IPS-20b (cell line): ENCODE measurements at regions not wholly inside any gene's neighbourhood (a gene's known extent, or its start where the extent isn't known, plus 50 kb on each side); places are given as distances from the start of the nearest gene placed in this dataset.

Source experiments
- H3K27ac ChIP-seq: one replicate; pipeline ENCODE4 v1.5.1; 2013; ENCODE audit warnings: low read length
- H3K27me3 ChIP-seq: 2 replicates; pipeline ENCODE4 v1.6.1; 2013; ENCODE audit warnings: mild to moderate bottlenecking, low read length, inconsistent platforms; ENCODE audit not compliant: insufficient read depth
- H3K36me3 ChIP-seq: 2 replicates; pipeline ENCODE4 v1.6.1; 2013; ENCODE audit warnings: low read depth, mild to moderate bottlenecking, inconsistent platforms, low read length, moderate library complexity; ENCODE audit not compliant: insufficient read depth
- H3K4me1 ChIP-seq: 2 replicates; pipeline ENCODE4 v1.6.1; 2013; ENCODE audit warnings: mild to moderate bottlenecking, control low read depth, inconsistent platforms, low read length, moderate library complexity; ENCODE audit not compliant: insufficient read depth
- H3K4me3 ChIP-seq: 2 replicates; pipeline ENCODE4 v1.5.1; 2013; ENCODE audit warnings: mild to moderate bottlenecking, low read length, inconsistent platforms
- H3K9ac ChIP-seq: 2 replicates; pipeline ENCODE4 v1.6.1; 2013; ENCODE audit warnings: low read depth, mild to moderate bottlenecking, inconsistent platforms, low read length, moderate library complexity
- H3K9me3 ChIP-seq: 2 replicates; pipeline ENCODE4 v1.6.1; 2013; ENCODE audit warnings: mild to moderate bottlenecking, low read depth, low read length, inconsistent platforms; ENCODE audit not compliant: insufficient read depth

DNA sequence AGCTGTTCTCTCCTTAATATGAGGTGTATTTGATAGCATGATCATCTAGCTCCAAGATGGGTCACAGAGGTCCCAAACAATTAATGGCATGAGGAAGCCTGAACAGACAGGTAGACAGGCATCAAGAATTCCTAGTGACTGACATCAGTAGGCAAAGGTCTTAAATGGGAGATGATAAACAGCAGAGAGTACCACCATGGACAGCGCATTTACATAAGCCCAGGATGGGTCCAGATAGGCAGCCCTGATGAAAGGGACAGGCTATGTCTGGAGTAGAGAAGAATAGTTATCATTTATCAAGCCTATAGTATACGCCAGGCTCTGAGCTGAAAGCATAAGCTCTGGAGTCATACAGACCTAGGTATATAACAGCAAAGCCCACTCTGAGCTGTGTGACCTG is 434.7 kb upstream of the SETBP1 start:
- Histone ChIP-seq H3K9ac (no peak overlapping the region), H3K36me3 (no peaks in the 10 kb centered on the region), H3K27ac (no peak overlapping the region), H3K9me3 (no peaks in the 10 kb centered on the region), H3K4me1 (no peaks in the 10 kb centered on the region), H3K4me3 (no peak overlapping the region), H3K27me3 (no peaks in the 10 kb centered on the region)

DNA sequence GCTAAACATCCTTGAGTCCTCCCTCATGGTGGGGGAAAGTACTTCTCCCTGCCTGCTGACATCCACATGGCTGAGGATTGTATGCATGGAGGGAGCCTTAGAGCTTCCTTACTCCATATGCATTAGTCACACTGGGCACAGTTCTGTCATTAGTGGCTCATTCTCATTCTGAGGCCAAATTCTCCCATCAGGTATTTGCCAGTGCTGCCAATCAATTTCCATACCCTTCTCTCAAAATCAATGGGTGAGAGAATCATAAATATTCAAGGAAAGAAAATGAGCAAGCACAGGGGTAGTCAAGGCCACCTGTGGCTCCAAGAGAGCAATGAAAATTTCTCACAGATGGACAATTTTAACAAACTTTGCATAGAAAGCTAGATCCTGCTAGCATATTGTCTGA is 422.6 kb upstream of the SETBP1 start:
- Histone ChIP-seq H3K27me3 (no peaks in the 10 kb centered on the region), H3K27ac (no peak overlapping the region), H3K9me3 (peaks cover 13% of the 10 kb centered on the region; the same call in 1 of the 2 replicates), H3K36me3 (no peaks in the 10 kb centered on the region), H3K4me3 (no peak overlapping the region), H3K9ac (no peak overlapping the region), H3K4me1 (no peaks in the 10 kb centered on the region)

DNA sequence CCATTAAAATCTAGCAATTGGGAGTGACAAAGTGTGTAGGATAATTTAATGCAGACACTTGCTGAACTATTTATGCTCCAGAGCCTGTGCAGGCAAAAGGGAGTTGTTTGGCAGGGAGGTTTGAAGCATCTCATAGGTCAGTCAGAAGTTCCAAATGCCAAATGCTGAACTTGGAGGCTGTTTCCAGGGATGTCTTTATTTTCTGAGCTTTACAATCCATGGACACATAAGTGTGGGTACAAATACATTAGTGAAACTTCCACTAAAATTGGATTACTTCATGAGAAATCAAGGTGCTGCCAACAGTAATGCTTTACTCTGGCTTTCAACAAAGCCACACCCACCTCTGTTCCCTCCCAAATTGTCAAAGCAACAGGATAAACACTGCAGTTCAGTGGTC is 422.1 kb upstream of the SETBP1 start:
- no peaks in the 10 kb centered on the region for H3K36me3 ChIP-seq
- H3K9me3 ChIP-seq = peaks cover 17% of the 10 kb centered on the region
- no peak overlapping the region for H3K4me3 ChIP-seq
- H3K4me1 ChIP-seq = no peaks in the 10 kb centered on the region
- H3K27ac ChIP-seq = no peak overlapping the region
- H3K9ac ChIP-seq = no peak overlapping the region
- no peaks in the 10 kb centered on the region for H3K27me3 ChIP-seq

DNA sequence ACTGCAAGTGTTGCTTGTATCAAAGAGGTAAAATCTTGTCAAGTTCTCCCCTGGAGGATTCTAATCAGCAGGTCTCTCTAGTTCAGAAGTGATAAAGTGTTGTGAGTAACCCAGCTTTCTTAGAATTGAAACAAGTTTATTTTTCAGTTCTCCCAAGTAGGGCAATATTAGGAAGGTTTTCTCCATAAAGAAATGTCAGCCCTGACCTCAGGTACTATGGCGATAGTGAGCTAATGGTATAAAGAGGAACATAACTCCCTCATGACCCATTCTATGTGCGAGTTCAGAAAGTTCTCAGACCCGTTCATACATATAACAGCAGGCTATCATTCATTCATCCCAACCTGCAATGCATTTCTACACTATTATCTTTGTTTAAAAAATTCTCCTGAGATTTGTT is 421.1 kb upstream of the SETBP1 start:
- Histone ChIP-seq H3K4me1 (no peaks in the 10 kb centered on the region), H3K4me3 (no peak overlapping the region), H3K9ac (no peak overlapping the region), H3K36me3 (no peaks in the 10 kb centered on the region), H3K27ac (no peak overlapping the region), H3K27me3 (no peaks in the 10 kb centered on the region), H3K9me3 (peaks cover 17% of the 10 kb centered on the region)

DNA sequence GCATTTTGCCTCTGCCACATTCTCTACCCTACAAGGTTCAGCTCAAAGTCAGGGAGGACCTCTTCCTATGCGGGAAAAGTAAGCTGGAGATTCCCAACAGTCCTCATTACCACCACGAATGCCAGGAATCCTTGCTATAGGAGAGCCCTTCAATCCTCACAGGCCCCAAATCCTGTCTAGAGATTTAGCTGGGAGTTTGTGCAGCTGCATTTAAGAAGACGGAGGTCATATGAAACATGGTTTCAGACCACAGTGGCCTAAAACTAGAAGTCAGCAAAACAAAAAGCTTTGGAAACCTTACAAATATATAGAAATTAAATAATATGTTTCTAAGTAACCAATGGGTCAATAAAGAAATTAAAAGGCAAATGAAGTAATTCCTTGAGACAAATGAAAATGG is 415.3 kb upstream of the SETBP1 start:
- H3K27me3 ChIP-seq = no peaks in the 10 kb centered on the region
- no peak overlapping the region for H3K4me3 ChIP-seq
- H3K36me3 ChIP-seq = no peaks in the 10 kb centered on the region
- peaks cover 17% of the 10 kb centered on the region for H3K9me3 ChIP-seq
- H3K27ac ChIP-seq = no peak overlapping the region
- no peak overlapping the region for H3K9ac ChIP-seq
- no peaks in the 10 kb centered on the region for H3K4me1 ChIP-seq

DNA sequence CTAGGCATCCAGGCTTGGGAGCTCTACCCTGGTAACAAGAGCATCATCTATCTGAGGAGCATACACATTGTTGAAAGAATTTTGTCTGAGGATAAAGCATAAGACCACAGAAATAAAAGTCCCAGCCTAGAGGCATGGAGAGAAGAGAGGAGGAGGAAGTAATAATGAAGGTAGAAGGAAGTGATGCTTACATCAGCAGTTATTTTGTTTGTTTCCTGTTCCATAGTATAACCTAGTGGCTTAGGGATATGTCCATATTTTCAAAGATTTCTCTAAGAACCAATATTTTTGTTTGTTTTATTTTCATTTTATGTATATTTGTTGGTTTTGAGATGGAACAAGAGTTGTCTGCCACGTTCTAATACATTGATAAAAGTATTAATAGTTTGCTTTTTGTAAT is 407.4 kb upstream of the SETBP1 start:
- no peaks in the 10 kb centered on the region for H3K27me3 ChIP-seq
- H3K27ac ChIP-seq = no peak overlapping the region
- no peaks in the 10 kb centered on the region for H3K4me1 ChIP-seq
- no peaks in the 10 kb centered on the region for H3K9me3 ChIP-seq
- no peaks in the 10 kb centered on the region for H3K36me3 ChIP-seq
- H3K4me3 ChIP-seq = no peak overlapping the region
- no peak overlapping the region for H3K9ac ChIP-seq

DNA sequence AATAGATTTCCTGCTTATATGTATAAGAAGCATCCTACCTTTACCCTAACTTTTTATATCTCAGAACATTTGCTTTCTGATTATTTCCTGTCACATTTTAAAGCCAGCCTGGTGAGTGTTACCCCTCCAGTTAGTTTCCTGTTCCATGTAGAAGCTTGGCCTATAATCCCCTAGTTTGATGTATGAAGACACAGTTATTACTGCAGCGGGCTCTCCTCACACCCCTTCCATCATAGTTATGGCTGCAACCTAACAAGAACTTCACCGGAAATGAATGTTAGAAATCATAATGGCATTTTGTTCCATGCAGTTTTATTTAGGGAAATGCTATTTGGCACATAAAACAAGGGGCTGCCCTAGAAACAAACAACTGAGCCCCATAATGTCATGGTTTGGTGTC is 400.2 kb upstream of the SETBP1 start:
- no peaks in the 10 kb centered on the region for H3K36me3 ChIP-seq
- H3K27ac ChIP-seq = no peak overlapping the region
- no peaks in the 10 kb centered on the region for H3K9me3 ChIP-seq
- no peak overlapping the region for H3K4me3 ChIP-seq
- H3K4me1 ChIP-seq = no peaks in the 10 kb centered on the region
- no peaks in the 10 kb centered on the region for H3K27me3 ChIP-seq
- no peak overlapping the region for H3K9ac ChIP-seq

DNA sequence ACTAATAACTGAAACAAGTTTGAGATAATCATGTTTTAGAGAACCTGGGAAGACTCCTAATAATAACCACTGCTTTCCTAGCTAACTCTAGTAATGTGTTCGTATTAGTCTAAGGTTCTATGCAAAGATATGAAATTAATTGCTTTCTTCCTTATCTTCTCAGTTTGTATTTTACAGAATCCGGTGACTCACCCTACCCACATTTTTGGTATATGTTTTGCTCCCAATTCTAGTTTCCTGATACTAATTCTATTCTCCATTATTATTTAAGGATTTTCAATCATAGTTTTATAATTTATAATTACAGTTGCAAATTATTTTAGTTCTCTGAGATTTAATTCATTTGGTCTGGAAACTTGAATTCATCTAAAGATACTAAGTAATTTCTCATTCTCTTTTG is 394.6 kb upstream of the SETBP1 start:
- H3K27me3 ChIP-seq = no peaks in the 10 kb centered on the region
- no peak overlapping the region for H3K27ac ChIP-seq
- no peaks in the 10 kb centered on the region for H3K36me3 ChIP-seq
- no peaks in the 10 kb centered on the region for H3K9me3 ChIP-seq
- no peak overlapping the region for H3K9ac ChIP-seq
- no peak overlapping the region for H3K4me3 ChIP-seq
- no peaks in the 10 kb centered on the region for H3K4me1 ChIP-seq

DNA sequence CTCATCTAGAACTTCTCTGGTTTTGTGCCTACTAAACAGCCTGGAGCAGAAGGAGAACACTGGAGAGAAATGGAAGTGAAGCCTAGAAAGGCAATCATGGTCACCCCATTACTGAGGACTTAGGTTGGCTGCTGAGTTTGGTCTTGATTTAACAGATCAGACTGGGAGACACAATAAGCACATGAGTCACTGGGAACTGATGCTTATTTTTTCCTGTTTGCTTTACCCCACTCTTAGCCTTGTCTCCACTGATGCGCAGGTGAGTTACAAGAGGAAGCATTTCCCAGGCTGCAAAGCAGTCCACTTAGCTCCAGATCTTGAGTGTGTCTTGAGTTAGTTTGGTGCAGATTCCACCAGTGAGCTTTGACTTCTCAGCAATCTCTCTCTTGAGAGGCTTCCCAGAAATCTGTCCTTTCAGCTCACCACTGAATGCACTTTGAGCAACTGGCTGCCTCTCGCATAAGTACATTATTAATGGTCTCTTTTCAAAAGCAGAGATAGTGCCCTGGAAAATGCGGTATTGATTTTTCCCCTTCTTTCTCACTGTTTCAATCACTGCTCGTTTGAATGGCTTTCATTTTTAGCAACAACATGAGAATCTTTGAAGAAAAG is 390.2 kb upstream of the SETBP1 start:
- no peaks in the 10 kb centered on the region for H3K36me3 ChIP-seq
- H3K4me1 ChIP-seq = no peaks in the 10 kb centered on the region
- no peaks in the 10 kb centered on the region for H3K9me3 ChIP-seq
- no peak overlapping the region for H3K4me3 ChIP-seq
- no peak overlapping the region for H3K27ac ChIP-seq
- H3K9ac ChIP-seq = no peak overlapping the region
- no peaks in the 10 kb centered on the region for H3K27me3 ChIP-seq

DNA sequence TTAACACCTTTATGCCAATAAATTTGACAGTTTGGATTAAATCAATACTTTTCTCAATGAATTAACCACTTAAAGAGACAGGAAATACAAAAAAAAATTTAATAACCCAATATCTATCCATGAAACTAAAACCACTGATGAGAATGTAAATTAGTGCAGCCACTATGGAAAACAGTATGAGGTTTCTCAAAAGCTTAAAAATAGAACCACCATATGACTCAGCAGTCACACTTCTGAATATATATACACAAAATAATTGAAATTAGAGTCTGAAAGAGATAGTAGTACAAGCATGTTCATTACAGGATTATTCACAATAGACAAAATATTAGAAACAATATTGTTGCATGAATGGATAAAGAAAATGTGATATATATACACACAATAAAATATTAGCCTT is 382.1 kb upstream of the SETBP1 start:
- Histone ChIP-seq H3K4me1 (no peaks in the 10 kb centered on the region), H3K4me3 (no peak overlapping the region), H3K9ac (no peak overlapping the region), H3K27ac (no peak overlapping the region), H3K27me3 (no peaks in the 10 kb centered on the region), H3K9me3 (peaks cover 8% of the 10 kb centered on the region; the same call in 1 of the 2 replicates), H3K36me3 (no peaks in the 10 kb centered on the region)

DNA sequence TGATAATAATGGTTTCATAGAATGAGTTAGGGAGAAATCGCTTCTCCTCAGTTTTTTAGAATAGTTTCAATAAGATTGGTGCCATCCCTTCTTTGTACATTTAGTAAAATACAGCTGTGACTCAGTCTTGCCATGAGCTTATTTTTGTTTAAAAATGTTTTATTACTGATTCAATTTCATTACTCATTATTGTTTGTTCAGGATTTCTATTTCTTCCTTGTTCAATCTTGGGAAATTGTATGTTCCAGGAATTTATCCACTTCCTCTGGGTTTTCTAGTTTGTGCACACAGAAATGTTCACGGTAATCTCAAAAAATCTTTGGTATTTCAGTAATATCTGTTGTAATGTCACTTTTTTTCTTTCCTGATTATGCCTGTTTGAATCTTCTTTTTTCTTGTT is 371.5 kb upstream of the SETBP1 start:
- Histone ChIP-seq H3K27ac (no peak overlapping the region), H3K4me1 (no peaks in the 10 kb centered on the region), H3K9ac (no peak overlapping the region), H3K4me3 (no peak overlapping the region), H3K27me3 (no peaks in the 10 kb centered on the region), H3K36me3 (no peaks in the 10 kb centered on the region), H3K9me3 (no peaks in the 10 kb centered on the region)

DNA sequence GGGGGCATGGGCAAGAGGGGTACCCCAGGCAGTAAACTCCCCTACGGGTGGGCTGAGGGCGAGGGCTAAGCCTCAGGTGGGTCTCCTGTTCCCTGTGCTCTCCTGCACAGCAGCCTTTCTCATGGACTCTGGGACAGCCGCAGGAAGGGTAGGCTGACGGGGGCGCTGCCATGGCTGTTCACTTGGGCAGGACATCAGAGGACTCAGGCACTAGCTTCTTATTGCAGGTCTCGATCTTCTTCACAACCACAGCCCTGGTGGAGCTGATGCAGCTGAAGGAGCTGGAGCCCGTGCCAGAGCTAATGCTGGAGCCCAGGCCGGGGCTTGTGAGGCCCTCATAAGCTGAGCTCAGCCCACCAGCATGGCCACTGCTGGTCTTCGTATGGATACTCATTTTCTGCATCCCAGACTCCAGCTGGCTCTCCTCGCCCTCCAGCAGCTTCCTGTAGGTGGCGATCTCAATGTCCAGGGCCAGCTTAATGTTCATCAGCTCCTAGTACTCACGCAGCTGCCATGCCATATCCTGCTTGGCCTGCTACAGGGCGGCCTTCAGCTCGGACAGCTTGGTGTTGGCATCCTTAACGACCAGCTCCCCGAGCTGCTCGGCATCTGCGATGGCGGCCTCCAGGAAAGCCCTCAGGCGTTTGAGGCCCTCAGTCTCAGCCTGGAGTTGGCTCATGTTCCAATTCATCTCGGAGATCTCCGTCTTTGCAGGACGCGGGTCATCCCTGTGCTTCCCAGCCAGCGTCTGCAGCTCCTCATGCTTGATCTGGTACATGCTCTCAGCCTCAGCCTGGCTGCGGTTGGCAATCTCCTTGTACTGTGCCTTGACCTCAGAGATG is 359.8 kb upstream of the SETBP1 start:
- H3K27me3 ChIP-seq = no peaks in the 10 kb centered on the region
- H3K9ac ChIP-seq = no peak overlapping the region
- no peaks in the 10 kb centered on the region for H3K9me3 ChIP-seq
- no peak overlapping the region for H3K4me3 ChIP-seq
- no peak overlapping the region for H3K27ac ChIP-seq
- no peaks in the 10 kb centered on the region for H3K36me3 ChIP-seq
- H3K4me1 ChIP-seq = no peaks in the 10 kb centered on the region
